GM21576 (cell line): ENCODE measurements at regions not wholly inside any gene's neighbourhood (a gene's known extent, or its start where the extent isn't known, plus 50 kb on each side); places are given as distances from the start of the nearest gene placed in this dataset.

Experiments
- ATAC-seq: cut with Tn5 transposase; IDR thresholded peaks from one replicate; pipeline ENCODE4 v1.9.1; 2021; ENCODE audit warnings: mild to moderate bottlenecking, moderate library complexity; ENCODE audit not compliant: unreplicated experiment

- no peak for ATAC-seq
These were observed 90.5 kb upstream of the FERD3L start for GRCh38 chr7:19235680-19236079.

- ATAC-seq: no peak
These were observed 79.7 kb upstream of the FERD3L start for GRCh38 chr7:19224951-19225350.

GRCh38 chr7:19215412-19215811 is 70.2 kb upstream of the FERD3L start:
- ATAC-seq: no peak

GRCh38 chr7:19213746-19214145 is 68.5 kb upstream of the FERD3L start:
- no peak for ATAC-seq

- ATAC-seq: no peak
These were observed 65.7 kb upstream of the FERD3L start for GRCh38 chr7:19210893-19211413.

GRCh38 chr7:19209166-19209696 is 64.0 kb upstream of the FERD3L start:
- ATAC-seq: no peak

GRCh38 chr7:19206721-19207120 is 61.5 kb upstream of the FERD3L start:
- no peak for ATAC-seq

GRCh38 chr7:19203686-19204085 is 58.5 kb upstream of the FERD3L start:
- no peak for ATAC-seq

- no peak for ATAC-seq
These were observed 57.4 kb upstream of the FERD3L start for GRCh38 chr7:19202599-19202998.
